ENCODE measurements at regions not wholly inside any gene's neighbourhood (a gene's known extent, or its start where the extent isn't known, plus 50 kb on each side); places are given as distances from the start of the nearest gene placed in this dataset.
A peak's percentile ranks its signal among the peaks of the same experiment; 100 is the strongest.
"Not testable (repeated sequence)": the region's sequence is repeated elsewhere in the genome, so short reads cannot be mapped to it uniquely, and the experiment has no call there.

DNA sequence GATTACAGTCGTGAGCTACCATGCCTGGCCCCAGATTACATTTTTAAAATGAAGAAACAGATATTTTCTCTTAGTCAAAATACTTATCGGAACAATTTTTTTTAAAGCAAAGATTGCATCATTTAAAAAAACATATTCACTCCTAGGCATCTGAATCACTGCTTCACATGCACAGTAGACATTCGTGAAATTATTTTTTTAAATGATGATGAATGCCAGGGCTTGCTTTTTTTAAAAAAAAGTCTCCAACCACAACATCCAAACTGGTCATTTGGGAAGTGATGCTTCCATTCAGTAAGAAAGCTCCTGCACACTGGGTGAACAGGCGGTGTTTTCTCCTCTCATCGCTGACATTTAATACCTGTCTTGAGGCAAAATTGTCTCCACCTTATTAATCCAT lies 223.0 kb upstream of the DMRT1 start:
- H3K4me3 ChIP-seq = no peak overlapping the region
- no peaks in the 10 kb centered on the region for H3K9me3 ChIP-seq
- no peaks in the 10 kb centered on the region for H3K36me3 ChIP-seq
- no peak overlapping the region for H3K27ac ChIP-seq
- peaks cover 0 to 15% (median 5%) of the 10 kb centered on the region in 4 donors for H3K4me1 ChIP-seq
- no peak for DNase-seq
- TF ChIP-seq POLR2A (IDR thresholded peaks at IDR 0.05) (no peak), CTCF (IDR thresholded peaks at IDR 0.05) (no peak)
- H3K27me3 ChIP-seq = no peaks in the 10 kb centered on the region

DNA sequence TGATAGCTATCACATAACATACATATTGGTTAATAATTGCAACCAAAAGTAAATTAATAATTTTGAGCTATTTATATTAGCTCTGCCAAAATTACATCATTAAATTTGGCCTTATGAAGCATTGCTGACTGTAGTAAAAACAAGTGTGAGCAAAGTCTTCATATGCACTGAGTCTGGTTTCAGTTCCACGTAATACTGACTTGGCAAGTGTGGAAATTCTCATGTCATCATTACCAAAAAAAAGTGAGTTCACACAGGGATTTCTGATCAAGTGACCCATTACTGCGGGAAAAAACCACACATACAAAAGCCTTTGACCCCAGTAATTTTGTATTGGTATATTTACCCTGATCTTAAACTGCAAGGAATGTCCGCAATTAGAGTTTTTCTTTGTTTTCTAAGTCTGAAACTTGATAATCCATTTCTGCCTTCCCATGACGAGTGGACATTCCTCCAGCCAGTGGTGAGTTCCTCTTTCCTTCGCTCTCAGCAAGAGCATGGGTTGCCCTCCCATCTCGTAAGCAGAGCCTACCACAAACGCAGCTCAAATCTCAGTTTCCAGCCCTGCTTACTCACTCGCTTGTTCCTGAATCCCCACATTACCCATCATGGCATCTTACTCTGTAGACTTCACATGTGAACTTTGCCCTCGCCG lies 220.2 kb upstream of the DMRT1 start:
- H3K4me1 ChIP-seq = no peaks in the 10 kb centered on the region

GRCh38 chr9:624935-625500 lies 216.5 kb upstream of the DMRT1 start:
- no peaks in the 10 kb centered on the region for H3K9me3 ChIP-seq
- no peaks in the 10 kb centered on the region for H3K27me3 ChIP-seq
- TF ChIP-seq CTCF (IDR thresholded peaks at IDR 0.05) (no peak), POLR2A (IDR thresholded peaks at IDR 0.05) (no peak)
- H3K4me3 ChIP-seq = no peak overlapping the region
- no peak for DNase-seq
- no peaks in the 10 kb centered on the region for H3K36me3 ChIP-seq
- H3K27ac ChIP-seq = no peak overlapping the region
- no peaks in the 10 kb centered on the region for H3K4me1 ChIP-seq

More for the DNA sequence above, 220.2 kb upstream of the DMRT1 start:
- Histone ChIP-seq H3K27me3 (no peaks in the 10 kb centered on the region), H3K4me3 (no peak overlapping the region), H3K27ac (no peak overlapping the region), H3K36me3 (no peaks in the 10 kb centered on the region), H3K9me3 (no peaks in the 10 kb centered on the region)
- TF ChIP-seq POLR2A (IDR thresholded peaks at IDR 0.05) = no peak
- TF ChIP-seq CTCF (IDR thresholded peaks at IDR 0.05) = no peak
- DNase-seq = no peak

DNA sequence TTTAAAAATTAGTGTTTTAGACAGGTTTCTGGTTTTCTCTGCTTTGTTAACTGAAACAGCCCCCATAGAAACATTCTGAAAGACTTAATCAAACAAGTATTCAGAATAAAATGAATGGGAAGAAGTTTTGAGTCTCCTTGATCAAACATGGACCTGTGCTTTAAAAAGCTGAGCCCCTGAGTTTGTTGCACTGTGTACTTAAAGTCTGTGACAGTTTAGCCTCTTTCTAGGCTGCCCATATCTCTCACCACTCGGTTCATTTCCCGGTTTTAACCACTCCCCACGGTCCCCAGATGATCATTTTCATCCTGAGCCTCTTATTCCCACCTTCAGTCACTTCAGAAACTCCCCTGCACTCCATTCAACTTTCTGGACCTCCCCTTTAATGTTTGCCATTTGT lies 215.9 kb upstream of the DMRT1 start:
- H3K4me1 ChIP-seq = no peaks in the 10 kb centered on the region
- DNase-seq = no peak
- TF ChIP-seq CTCF (IDR thresholded peaks at IDR 0.05) (no peak), POLR2A (IDR thresholded peaks at IDR 0.05) (no peak)
- H3K4me3 ChIP-seq = no peak overlapping the region
- H3K27me3 ChIP-seq = no peaks in the 10 kb centered on the region
- H3K36me3 ChIP-seq = no peaks in the 10 kb centered on the region
- H3K9me3 ChIP-seq = no peaks in the 10 kb centered on the region
- peak overlapping the region in 2 of 4 donors; percentile 5 to 49 for H3K27ac ChIP-seq

DNA sequence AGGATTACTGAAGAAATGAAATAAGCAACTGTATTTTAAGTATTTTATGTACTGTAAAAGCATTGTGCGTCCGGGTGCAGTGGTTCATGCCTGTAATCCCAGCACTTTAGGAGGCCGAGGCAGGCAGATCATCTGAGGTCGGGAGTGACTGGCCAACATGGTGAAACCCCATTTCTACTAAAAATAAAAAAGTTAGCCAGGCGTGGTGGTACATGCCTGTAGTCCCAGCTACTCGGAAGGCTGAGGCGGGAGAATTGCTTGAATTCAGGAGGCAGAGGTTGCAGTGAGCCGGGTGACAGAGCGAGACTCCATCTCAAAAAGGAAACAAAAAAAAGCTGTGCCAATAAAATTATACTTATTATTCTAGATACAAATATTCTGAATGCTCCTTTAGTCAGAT lies 215.4 kb upstream of the DMRT1 start:
- not testable (repeated sequence) for H3K27me3 ChIP-seq, DNase-seq, H3K36me3 ChIP-seq, H3K9me3 ChIP-seq, H3K4me1 ChIP-seq, H3K4me3 ChIP-seq
- peak overlapping the region in 2 of 4 donors; percentile 5 to 49 for H3K27ac ChIP-seq

DNA sequence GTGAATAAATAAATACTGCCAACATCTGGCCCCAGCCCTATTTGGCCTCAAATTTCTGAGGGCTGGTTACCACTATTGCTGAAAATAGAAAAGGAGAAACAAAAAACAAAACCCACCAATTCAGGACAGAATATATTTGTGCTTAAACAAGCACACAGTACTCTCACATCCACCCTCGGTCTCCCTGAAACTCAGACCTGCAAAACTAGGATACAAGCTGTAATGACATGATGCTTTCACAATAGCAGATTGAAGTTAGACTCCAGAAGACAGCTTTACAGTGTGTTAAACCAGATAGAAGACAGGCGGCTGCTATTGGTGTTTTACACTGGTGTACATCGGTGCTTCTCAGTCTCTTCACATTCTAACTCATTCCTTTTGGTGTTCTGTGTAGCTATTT lies 214.9 kb upstream of the DMRT1 start:
- Histone ChIP-seq H3K4me1 (no peaks in the 10 kb centered on the region), H3K27ac (peak overlapping the region in 1 of 4 donors; percentile 49), H3K9me3 (no peaks in the 10 kb centered on the region), H3K4me3 (no peak overlapping the region), H3K36me3 (no peaks in the 10 kb centered on the region), H3K27me3 (no peaks in the 10 kb centered on the region)
- no peak for DNase-seq
- TF ChIP-seq POLR2A (IDR thresholded peaks at IDR 0.05) (no peak), CTCF (IDR thresholded peaks at IDR 0.05) (no peak)
